AG04450 (cell line): ENCODE measurements at regions not wholly inside any gene's neighbourhood (a gene's known extent, or its start where the extent isn't known, plus 50 kb on each side); places are given as distances from the start of the nearest gene placed in this dataset.

Source experiments
- CTCF ChIA-PET: fragments of 300-600, 350-600 bp; formaldehyde crosslinking; extraction: SDS; loops from one replicate; lab custom pipeline; 2022; ENCODE audit warnings: antibody characterized with exemption, inconsistent platforms; lab: Charles Lee
- POLR2A ChIA-PET: fragments of 350-600 bp; formaldehyde crosslinking; extraction: SDS; loops from one replicate; lab custom pipeline; 2021; ENCODE audit warnings: antibody characterized with exemption, inconsistent platforms; lab: Yijun Ruan, JAX
- DNase-seq: peaks from one replicate; pipeline ENCODE4 v3.0.0-alpha.2; 2011; ENCODE audit warnings: low read depth, low spot score
- H3K27ac ChIP-seq: one replicate; pipeline ENCODE4 v1.5.1; 2012; ENCODE audit warnings: low read depth, low read length, control low read depth
- H3K27me3 ChIP-seq: one replicate; pipeline ENCODE4 v1.6.0; 2012; ENCODE audit warnings: low read length; ENCODE audit not compliant: control insufficient read depth, insufficient read depth
- H3K4me3 ChIP-seq: 2 replicates; pipeline ENCODE4 v1.5.1; 2011; ENCODE audit warnings: mild to moderate bottlenecking, low read depth, low read length, control low read depth
- H3K9me3 ChIP-seq: 2 replicates; pipeline ENCODE4 v1.5.1; 2012; ENCODE audit warnings: low read length; ENCODE audit not compliant: control insufficient read depth, insufficient read depth
- CTCF ChIP-seq: IDR thresholded peaks from 2 replicates; pipeline ENCODE4 v1.5.1; 2011; ENCODE audit warnings: low read depth, low read length, control low read depth, inconsistent platforms

DNA sequence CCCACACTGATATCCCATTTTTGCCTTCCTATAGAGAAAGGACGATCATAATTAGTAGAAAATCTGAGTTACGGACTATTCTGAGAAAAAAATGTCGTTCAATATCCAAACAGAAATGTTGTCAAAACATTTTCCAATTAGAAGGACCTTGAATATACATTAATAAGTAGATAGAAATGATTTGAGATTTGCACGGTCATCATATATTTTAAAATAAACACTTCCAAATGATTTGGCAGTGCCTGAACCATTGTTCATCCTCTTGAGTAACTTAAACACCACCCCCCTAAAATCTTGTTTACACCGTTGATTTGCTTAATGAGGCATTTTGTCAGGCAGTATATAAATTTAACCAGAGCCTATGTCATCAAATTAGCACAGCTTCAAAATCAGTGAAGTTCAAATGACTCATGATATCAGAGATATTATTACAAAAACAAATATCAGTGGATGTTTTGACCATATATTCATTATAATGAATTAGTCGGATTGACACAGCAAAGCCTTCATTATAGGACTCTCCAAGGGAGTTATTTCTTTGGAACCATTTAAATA lies 105.0 kb downstream of the ACTL7B start:
- Histone ChIP-seq H3K9me3 (no peaks in the 10 kb centered on the region), H3K27ac (no peak overlapping the region), H3K27me3 (no peaks in the 10 kb centered on the region), H3K4me3 (no peak overlapping the region)
- TF ChIP-seq CTCF, result no peak
- CTCF ChIA-PET, result interaction anchor here (1.5 kb wide), 1 partner anchor 11 kb away, joined by 3 read pairs; no protein-coding TSS in a partner anchor
- POLR2A ChIA-PET, result no interaction called here
- DNase-seq, result no peak

DNA sequence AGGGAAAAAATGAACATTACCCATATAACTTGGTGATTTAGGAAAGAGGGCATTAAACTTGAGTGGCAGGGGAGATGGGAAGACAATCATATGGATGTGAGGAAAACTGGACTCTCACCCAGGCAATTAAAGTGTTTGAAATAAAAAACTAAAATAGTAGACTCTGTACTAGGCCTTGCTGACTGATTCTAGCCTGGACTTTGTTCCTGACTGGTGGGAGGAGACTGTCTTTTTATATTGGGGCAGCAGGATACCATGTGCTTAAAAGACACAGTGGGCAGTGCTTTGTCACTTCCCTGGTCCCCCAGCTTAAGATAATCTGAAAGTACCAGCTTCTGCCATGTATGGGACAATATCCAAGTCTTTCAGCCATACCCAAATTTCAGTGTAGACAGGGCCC lies 107.0 kb downstream of the ACTL7B start:
- DNase-seq, result no peak

DNA sequence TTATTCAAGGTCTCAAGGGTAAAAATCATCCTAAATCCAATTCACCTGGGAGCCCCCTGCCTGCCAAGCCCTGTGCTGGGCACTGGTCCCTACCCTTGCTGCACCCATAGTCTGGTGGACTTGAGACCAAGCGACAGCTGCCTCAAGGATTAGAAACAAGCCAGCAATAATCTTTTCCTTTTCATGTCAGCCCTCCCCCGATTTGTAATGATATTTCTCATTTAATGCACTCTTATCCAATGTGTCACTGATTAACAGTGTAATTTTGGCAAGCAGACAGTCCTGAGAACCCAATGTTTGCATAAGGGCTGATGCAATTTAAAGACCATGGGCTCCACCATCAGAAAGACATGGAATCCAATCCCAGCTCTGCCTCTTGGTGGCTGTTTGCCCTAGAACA lies 108.9 kb downstream of the ACTL7B start:
- DNase-seq, result no peak
- Histone ChIP-seq H3K9me3 (no peaks in the 10 kb centered on the region), H3K27ac (no peak overlapping the region), H3K4me3 (no peak overlapping the region), H3K27me3 (no peaks in the 10 kb centered on the region)
- TF ChIP-seq CTCF, result no peak
- CTCF ChIA-PET, result no interaction called here
- POLR2A ChIA-PET, result no interaction called here

More for the DNA sequence above, 107.0 kb downstream of the ACTL7B start:
- CTCF ChIA-PET, result interaction anchor here (1.6 kb wide), 1 partner anchor 1284 kb away, joined by 5 read pairs; no protein-coding TSS in a partner anchor
- Histone ChIP-seq H3K4me3 (no peak overlapping the region), H3K27ac (no peak overlapping the region), H3K9me3 (no peaks in the 10 kb centered on the region), H3K27me3 (no peaks in the 10 kb centered on the region)
- POLR2A ChIA-PET, result no interaction called here
- no peak for TF ChIP-seq CTCF

- Histone ChIP-seq H3K9me3 (no peaks in the 10 kb centered on the region), H3K27me3 (no peaks in the 10 kb centered on the region), H3K27ac (no peak overlapping the region), H3K4me3 (no peak overlapping the region)
- no peak for TF ChIP-seq CTCF
- ChIA-PET POLR2A (no interaction called here), CTCF (no interaction called here)
- no peak for DNase-seq
Measured at GRCh38 chr9:108746001-108746400, 109.8 kb downstream of the ACTL7B start.

- POLR2A ChIA-PET, result no interaction called here
- no peak overlapping the region for H3K4me3 ChIP-seq
- H3K27me3 ChIP-seq, result no peaks in the 10 kb centered on the region
- TF ChIP-seq CTCF, result no peak
- no peaks in the 10 kb centered on the region for H3K9me3 ChIP-seq
- H3K27ac ChIP-seq, result no peak overlapping the region
- no peak for DNase-seq
- CTCF ChIA-PET, result no interaction called here
Measured at GRCh38 chr9:108744641-108745040, 111.1 kb downstream of the ACTL7B start.
